Naive thymus-derived CD4-positive, alpha-beta T cell (primary cell): ENCODE measurements at regions not wholly inside any gene's neighbourhood (a gene's known extent, or its start where the extent isn't known, plus 50 kb on each side); places are given as distances from the start of the nearest gene placed in this dataset.
A peak's percentile ranks its signal among the peaks of the same experiment; 100 is the strongest.

Experiments
- ATAC-seq: fragments of 150-1000 bp; cut with Tn5 transposase; 2 replicates; pipeline ENCODE4 v1.10.0; 2021; ENCODE audit warnings: mild to moderate bottlenecking, moderate library complexity
- CTCF ChIA-PET: fragments of 350-600 bp; sonication (Branson Sonifier 250); formaldehyde crosslinking; loops from one replicate; lab custom pipeline; 2021; ENCODE audit warnings: antibody characterized with exemption; lab: Charles Lee
- POLR2A ChIA-PET: fragments of 350-600 bp; sonication (Branson Sonifier 250); formaldehyde crosslinking; loops from one replicate; lab custom pipeline; 2021; ENCODE audit warnings: antibody characterized with exemption, inconsistent platforms; lab: Charles Lee
- DNase-seq, 9 donors: peaks; one replicate each; pipeline versions ENCODE4 v3.0.0 to v3.0.0-alpha.2; 2020 to 2022; ENCODE audit warnings: mixed read lengths in 1 of 9
- H3K27ac ChIP-seq: one replicate; pipeline ENCODE4 v1.7.0; 2013; ENCODE audit warnings: mild to moderate bottlenecking, low read depth, low read length, moderate library complexity
- H3K27me3 ChIP-seq, 2 donors: one replicate each; pipeline ENCODE4 v1.7.0; 2013; ENCODE audit warnings: low read length in 2 of 2, mild to moderate bottlenecking in 2 of 2, moderate library complexity in 2 of 2; ENCODE audit not compliant: control insufficient read depth in 2 of 2, insufficient read depth in 2 of 2
- H3K36me3 ChIP-seq, 3 experiments: 1 replicate in 2 of 3; 2 replicates in 1 of 3; pipeline ENCODE4 v1.7.0; 2013; ENCODE audit warnings: low read length in 3 of 3, mild to moderate bottlenecking in 3 of 3, moderate library complexity in 1 of 3; ENCODE audit not compliant: insufficient read depth in 3 of 3, control insufficient read depth in 2 of 3
- H3K4me1 ChIP-seq, 2 donors: one replicate each; pipeline ENCODE4 v1.7.0; 2013; ENCODE audit warnings: low read length in 2 of 2, mild to moderate bottlenecking in 2 of 2, moderate library complexity in 1 of 2; ENCODE audit not compliant: control insufficient read depth in 2 of 2, insufficient read depth in 2 of 2
- H3K4me3 ChIP-seq: 2 replicates; pipeline ENCODE4 v1.7.0; 2013; ENCODE audit warnings: mild to moderate bottlenecking, low read length
- H3K9me3 ChIP-seq, 3 experiments: 1 replicate in 2 of 3; 2 replicates in 1 of 3; pipeline ENCODE4 v1.7.0; 2013; ENCODE audit warnings: low read length in 3 of 3; ENCODE audit not compliant: control insufficient read depth in 2 of 3
- H3K27ac Mint-ChIP-seq, 9 donors: one replicate each; pipeline ENCODE4 v1.8.0; 2020 to 2022; ENCODE audit warnings: mixed read lengths in 9 of 9, mild to moderate bottlenecking in 8 of 9, moderate library complexity in 5 of 9, inconsistent platforms in 2 of 9
- H3K27me3 Mint-ChIP-seq, 5 donors: one replicate each; pipeline ENCODE4 v1.8.0; 2021 to 2022; ENCODE audit warnings: mixed read lengths in 5 of 5, mild to moderate bottlenecking in 1 of 5
- H3K36me3 Mint-ChIP-seq, 5 donors: one replicate each; pipeline ENCODE4 v1.8.0; 2020 to 2022; ENCODE audit warnings: mixed read lengths in 5 of 5, mild to moderate bottlenecking in 3 of 5, inconsistent platforms in 1 of 5
- H3K4me1 Mint-ChIP-seq, 7 donors: one replicate each; pipeline ENCODE4 v1.8.0; 2020 to 2022; ENCODE audit warnings: mixed read lengths in 7 of 7, mild to moderate bottlenecking in 3 of 7, inconsistent platforms in 1 of 7
- H3K4me3 Mint-ChIP-seq, 10 donors: one replicate each; pipeline ENCODE4 v1.8.0; 2020 to 2022; ENCODE audit warnings: mild to moderate bottlenecking in 10 of 10, mixed read lengths in 10 of 10, moderate library complexity in 6 of 10, inconsistent platforms in 2 of 10
- H3K9me3 Mint-ChIP-seq, 11 donors: one replicate each; pipeline ENCODE4 v1.8.0; 2020 to 2022; ENCODE audit warnings: mixed read lengths in 11 of 11, mild to moderate bottlenecking in 4 of 11, inconsistent platforms in 1 of 11, moderate library complexity in 1 of 11
- intact Hi-C, 2 donors: fragments of 100-400 bp; cut with micrococcal nuclease; formaldehyde crosslinking; loops; one replicate each; pipeline ENCODE4 v1.15.1; 2023

- Mint-ChIP-seq H3K27me3 (peaks cover 0 to 5% (median 0%) of the 10 kb centered on the region in 5 donors), H3K4me3 (no peak overlapping the region), H3K4me1 (no peaks in the 10 kb centered on the region), H3K9me3 (no peaks in the 10 kb centered on the region), H3K36me3 (peaks cover 0 to 3% (median 0%) of the 10 kb centered on the region in 5 donors), H3K27ac (no peak overlapping the region)
- ChIA-PET POLR2A (no interaction called here), CTCF (interaction anchor here (0.6 kb wide), 1 partner anchor 855 kb away, joined by 3 read pairs; no protein-coding TSS in a partner anchor)
- Histone ChIP-seq H3K27ac (no peak overlapping the region), H3K9me3 (no peaks in the 10 kb centered on the region), H3K27me3 (no peaks in the 10 kb centered on the region), H3K36me3 (no peaks in the 10 kb centered on the region), H3K4me1 (no peaks in the 10 kb centered on the region), H3K4me3 (no peak overlapping the region)
- DNase-seq, result no peak
- intact Hi-C loops, result no loop called here
- ATAC-seq, result no peak
Observed at GRCh38 chr9:90035471-90035870, 430.7 kb downstream of the GADD45G start.

- Histone ChIP-seq H3K27me3 (no peaks in the 10 kb centered on the region), H3K36me3 (no peaks in the 10 kb centered on the region), H3K27ac (no peak overlapping the region), H3K9me3 (no peaks in the 10 kb centered on the region), H3K4me1 (no peaks in the 10 kb centered on the region), H3K4me3 (no peak overlapping the region)
- Mint-ChIP-seq H3K27me3 (peaks cover 0 to 9% (median 3%) of the 10 kb centered on the region in 5 donors), H3K4me3 (no peak overlapping the region), H3K36me3 (peaks cover 0 to 5% (median 0%) of the 10 kb centered on the region in 5 donors), H3K4me1 (no peaks in the 10 kb centered on the region), H3K27ac (no peak overlapping the region), H3K9me3 (no peaks in the 10 kb centered on the region)
- intact Hi-C loops, result no loop called here
- ChIA-PET CTCF (no interaction called here), POLR2A (no interaction called here)
- DNase-seq, result no peak
- no peak for ATAC-seq
Observed at GRCh38 chr9:90037146-90037797, 432.5 kb downstream of the GADD45G start.

- Mint-ChIP-seq H3K27ac (no peak overlapping the region), H3K9me3 (peaks cover 0 to 1% (median 0%) of the 10 kb centered on the region in 11 donors), H3K36me3 (peaks cover 0 to 5% (median 0%) of the 10 kb centered on the region in 5 donors), H3K4me3 (no peak overlapping the region), H3K4me1 (peaks cover 0 to 4% (median 0%) of the 10 kb centered on the region in 7 donors), H3K27me3 (peaks cover 0 to 9% (median 3%) of the 10 kb centered on the region in 5 donors)
- DNase-seq (no peak), ATAC-seq (no peak)
- no peak overlapping the region for H3K4me3 ChIP-seq
- no peaks in the 10 kb centered on the region for H3K36me3 ChIP-seq
- CTCF ChIA-PET, result no interaction called here
- intact Hi-C loops, result no loop called here
- no peak overlapping the region for H3K27ac ChIP-seq
- POLR2A ChIA-PET, result interaction anchor here (0.6 kb wide), 1 partner anchor 36 kb away, joined by 4 read pairs; no protein-coding TSS in a partner anchor
- H3K9me3 ChIP-seq, result no peaks in the 10 kb centered on the region
- no peaks in the 10 kb centered on the region for H3K4me1 ChIP-seq
- H3K27me3 ChIP-seq, result no peaks in the 10 kb centered on the region
Observed at GRCh38 chr9:90038763-90039162, 434.0 kb downstream of the GADD45G start.

GRCh38 chr9:90044263-90044662, 439.5 kb downstream of the GADD45G start:
- Mint-ChIP-seq H3K4me3 (no peak overlapping the region), H3K27me3 (peaks cover 0 to 9% (median 3%) of the 10 kb centered on the region in 5 donors), H3K36me3 (peaks cover 0 to 5% (median 0%) of the 10 kb centered on the region in 5 donors), H3K27ac (peak overlapping the region in 1 of 9 donors; percentile 63), H3K9me3 (peaks cover 0 to 6% (median 0%) of the 10 kb centered on the region in 11 donors), H3K4me1 (peaks cover 0 to 17% (median 0%) of the 10 kb centered on the region in 7 donors)
- intact Hi-C loops, result loop anchor here in 1 of 2 donors (10.0 kb wide), 1 partner anchor 1669 kb away; no protein-coding TSS in a partner anchor
- Histone ChIP-seq H3K4me3 (no peak overlapping the region), H3K4me1 (no peaks in the 10 kb centered on the region), H3K27ac (no peak overlapping the region), H3K9me3 (no peaks in the 10 kb centered on the region), H3K36me3 (no peaks in the 10 kb centered on the region), H3K27me3 (no peaks in the 10 kb centered on the region)
- POLR2A ChIA-PET, result no interaction called here
- no peak for ATAC-seq
- CTCF ChIA-PET, result interaction anchor here (0.6 kb wide), 1 partner anchor 129 kb away, joined by 3 read pairs; no protein-coding TSS in a partner anchor
- no peak for DNase-seq

- ChIA-PET POLR2A (no interaction called here), CTCF (interaction anchor here (0.6 kb wide), 1 partner anchor 128 kb away, joined by 3 read pairs; no protein-coding TSS in a partner anchor)
- H3K27me3 ChIP-seq, result no peaks in the 10 kb centered on the region
- intact Hi-C loops, result loop anchor here in 1 of 2 donors (10.0 kb wide), 1 partner anchor 1670 kb away; no protein-coding TSS in a partner anchor
- H3K4me3 ChIP-seq, result no peak overlapping the region
- no peaks in the 10 kb centered on the region for H3K36me3 ChIP-seq
- H3K9me3 Mint-ChIP-seq, result peaks cover 0 to 6% (median 0%) of the 10 kb centered on the region in 11 donors
- DNase-seq (no peak), ATAC-seq (no peak)
- H3K9me3 ChIP-seq, result no peaks in the 10 kb centered on the region
- peaks cover 0 to 5% (median 0%) of the 10 kb centered on the region in 5 donors for H3K36me3 Mint-ChIP-seq
- H3K4me1 ChIP-seq, result no peaks in the 10 kb centered on the region
- peaks cover 0 to 7% (median 3%) of the 10 kb centered on the region in 5 donors for H3K27me3 Mint-ChIP-seq
- H3K27ac ChIP-seq, result no peak overlapping the region
- H3K4me3 Mint-ChIP-seq, result no peak overlapping the region
- H3K27ac Mint-ChIP-seq, result peak overlapping the region in 1 of 9 donors; percentile 10
- H3K4me1 Mint-ChIP-seq, result peaks cover 0 to 17% (median 0%) of the 10 kb centered on the region in 7 donors
Observed at GRCh38 chr9:90044710-90045151, 439.9 kb downstream of the GADD45G start.

GRCh38 chr9:90046317-90046861, 441.6 kb downstream of the GADD45G start:
- DNase-seq, result peak in 1 of 9 donors; percentile 36
- Mint-ChIP-seq H3K27me3 (peaks cover 0 to 6% (median 0%) of the 10 kb centered on the region in 5 donors), H3K9me3 (peaks cover 0 to 6% (median 0%) of the 10 kb centered on the region in 11 donors), H3K27ac (no peak overlapping the region), H3K36me3 (no peaks in the 10 kb centered on the region), H3K4me3 (no peak overlapping the region), H3K4me1 (peaks cover 0 to 17% (median 0%) of the 10 kb centered on the region in 7 donors)
- ChIA-PET CTCF (interaction anchor here (0.7 kb wide), 1 partner anchor 47 kb away, joined by 3 read pairs; no protein-coding TSS in a partner anchor), POLR2A (no interaction called here)
- Histone ChIP-seq H3K27me3 (peaks cover 0 to 4% of the 10 kb centered on the region in 2 donors), H3K4me1 (no peaks in the 10 kb centered on the region), H3K36me3 (no peaks in the 10 kb centered on the region), H3K9me3 (no peaks in the 10 kb centered on the region), H3K4me3 (no peak overlapping the region), H3K27ac (no peak overlapping the region)
- intact Hi-C loops, result loop anchor here in 1 of 2 donors (10.0 kb wide), 1 partner anchor 1672 kb away; no protein-coding TSS in a partner anchor
- no peak for ATAC-seq
